ENCODE measurements at regions not wholly inside any gene's neighbourhood (a gene's known extent, or its start where the extent isn't known, plus 50 kb on each side); places are given as distances from the start of the nearest gene placed in this dataset.

DNA sequence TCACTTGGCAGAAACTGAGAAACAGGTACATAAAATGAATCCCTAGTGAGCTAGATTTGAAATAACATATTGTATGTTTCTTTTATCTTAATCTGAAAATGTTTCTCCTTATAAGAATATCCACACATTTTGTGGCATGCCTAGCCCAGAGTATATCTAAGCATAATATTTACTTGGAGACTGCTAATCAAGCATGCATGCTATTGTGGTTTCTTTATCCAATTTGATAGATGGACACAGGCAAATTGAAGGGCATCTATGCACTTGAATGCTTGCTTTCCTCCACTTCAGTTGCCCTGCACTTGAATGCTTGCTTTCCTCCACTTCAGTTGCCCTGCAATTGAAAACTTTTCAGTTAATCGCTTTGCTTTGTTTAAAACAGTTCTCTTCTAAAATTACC is 729.8 kb downstream of the TBC1D32 start:
- TF ChIP-seq CTCF (conservative IDR thresholded peaks at IDR 0.05; ENCODE audit: low read length) (no peak), EZH2phosphoT487 (IDR thresholded peaks at IDR 0.05; ENCODE audit: borderline replicate concordance, low read depth, low read length) (no peak)
